Left ventricle myocardium inferior (tissue), 1 donor: ENCODE measurements at regions not wholly inside any gene's neighbourhood (a gene's known extent, or its start where the extent isn't known, plus 50 kb on each side); places are given as distances from the start of the nearest gene placed in this dataset.

Experiments
- DNase-seq: peaks from one replicate; pipeline ENCODE4 v3.0.0-alpha.2; 2020
- H3K27ac ChIP-seq: fragments of 200-600 bp; replicated peaks from 2 replicates; pipeline ENCODE4 v1.8.0; 2021
- H3K27me3 ChIP-seq: fragments of 200-600 bp; 2 replicates; pipeline ENCODE4 v1.8.0; 2021; ENCODE audit warnings: low read depth
- H3K36me3 ChIP-seq: fragments of 200-600 bp; 2 replicates; pipeline ENCODE4 v1.8.0; 2021
- H3K4me1 ChIP-seq: fragments of 200-600 bp; 2 replicates; pipeline ENCODE4 v1.8.0; 2021
- H3K4me3 ChIP-seq: fragments of 200-600 bp; 2 replicates; pipeline ENCODE4 v1.8.0; 2021; ENCODE audit warnings: mild to moderate bottlenecking, moderate library complexity
- H3K9me3 ChIP-seq: fragments of 200-600 bp; replicated peaks from 2 replicates; pipeline ENCODE4 v1.8.0; 2021
- CTCF ChIP-seq: fragments of 200-600 bp; IDR thresholded peaks from 2 replicates; pipeline ENCODE4 v1.8.0; 2021; ENCODE audit warnings: antibody characterized with exemption, mild to moderate bottlenecking, borderline replicate concordance
- intact Hi-C: fragments of 100-400 bp; cut with micrococcal nuclease; formaldehyde crosslinking; loops from one replicate; pipeline ENCODE4 v1.11.0; 2022
- donor health status: DM: no; HTN: yes; CAD: no; lungs with severe emphysema.

GRCh38 chr11:71097506-71098240 lies 154.7 kb downstream of the SHANK2 start:
- no peaks in the 10 kb centered on the region for H3K9me3 ChIP-seq
- no peaks in the 10 kb centered on the region for H3K4me1 ChIP-seq
- intact Hi-C loops = no loop called here
- no peak overlapping the region for H3K4me3 ChIP-seq
- DNase-seq = no peak
- H3K27me3 ChIP-seq = peaks cover 79% of the 10 kb centered on the region
- no peaks in the 10 kb centered on the region for H3K36me3 ChIP-seq
- TF ChIP-seq CTCF = no peak
- no peak overlapping the region for H3K27ac ChIP-seq

- intact Hi-C loops = no loop called here
- Histone ChIP-seq H3K27ac (no peak overlapping the region), H3K36me3 (no peaks in the 10 kb centered on the region), H3K4me3 (no peak overlapping the region), H3K4me1 (no peaks in the 10 kb centered on the region), H3K9me3 (no peaks in the 10 kb centered on the region), H3K27me3 (peaks cover 73% of the 10 kb centered on the region)
- TF ChIP-seq CTCF = no peak
- no peak for DNase-seq
Observed at GRCh38 chr11:71096751-71097388, 155.5 kb downstream of the SHANK2 start.

- TF ChIP-seq CTCF = no peak
- Histone ChIP-seq H3K27me3 (peaks cover 70% of the 10 kb centered on the region), H3K4me3 (no peak overlapping the region), H3K36me3 (no peaks in the 10 kb centered on the region), H3K9me3 (no peaks in the 10 kb centered on the region), H3K27ac (no peak overlapping the region), H3K4me1 (no peaks in the 10 kb centered on the region)
- intact Hi-C loops = no loop called here
- DNase-seq = no peak
Observed at GRCh38 chr11:71095294-71095850, 157.0 kb downstream of the SHANK2 start.

GRCh38 chr11:71094296-71095077 lies 157.9 kb downstream of the SHANK2 start:
- DNase-seq = no peak
- no peak for TF ChIP-seq CTCF
- H3K9me3 ChIP-seq = no peaks in the 10 kb centered on the region
- H3K4me3 ChIP-seq = no peak overlapping the region
- intact Hi-C loops = no loop called here
- no peaks in the 10 kb centered on the region for H3K36me3 ChIP-seq
- peaks cover 63% of the 10 kb centered on the region for H3K27me3 ChIP-seq
- no peak overlapping the region for H3K27ac ChIP-seq
- no peaks in the 10 kb centered on the region for H3K4me1 ChIP-seq

- peaks cover 59% of the 10 kb centered on the region for H3K27me3 ChIP-seq
- intact Hi-C loops = no loop called here
- H3K4me1 ChIP-seq = no peaks in the 10 kb centered on the region
- H3K4me3 ChIP-seq = no peak overlapping the region
- H3K27ac ChIP-seq = no peak overlapping the region
- no peak for DNase-seq
- H3K9me3 ChIP-seq = no peaks in the 10 kb centered on the region
- no peaks in the 10 kb centered on the region for H3K36me3 ChIP-seq
- no peak for TF ChIP-seq CTCF
Observed at GRCh38 chr11:71093783-71094182, 158.6 kb downstream of the SHANK2 start.
